Prostate gland (tissue), 2 donors: ENCODE measurements at regions not wholly inside any gene's neighbourhood (a gene's known extent, or its start where the extent isn't known, plus 50 kb on each side); places are given as distances from the start of the nearest gene placed in this dataset.

Experiments
- CTCF ChIP-seq, 4 experiments: fragments of 200-600 bp in 2 of 4; fragments of 450-650 bp in 2 of 4; sonication (generic) in 2 of 4; IDR thresholded peaks; 1 replicate in 3 of 4; 2 replicates in 1 of 4; pipeline ENCODE4 v1.5.1; 2016 to 2019; ENCODE audit warnings: antibody characterized with exemption in 4 of 4, mild to moderate bottlenecking in 2 of 4, moderate library complexity in 2 of 4
- POLR2A ChIP-seq: fragments of 450-650 bp; IDR thresholded peaks from one replicate; pipeline ENCODE4 v1.6.1; 2016; ENCODE audit warnings: antibody characterized with exemption, mild to moderate bottlenecking
- POLR2AphosphoS5 ChIP-seq: sonication (generic); formaldehyde crosslinking; IDR thresholded peaks from one replicate; pipeline ENCODE4 v1.6.1; 2017; ENCODE audit warnings: antibody characterized with exemption

DNA sequence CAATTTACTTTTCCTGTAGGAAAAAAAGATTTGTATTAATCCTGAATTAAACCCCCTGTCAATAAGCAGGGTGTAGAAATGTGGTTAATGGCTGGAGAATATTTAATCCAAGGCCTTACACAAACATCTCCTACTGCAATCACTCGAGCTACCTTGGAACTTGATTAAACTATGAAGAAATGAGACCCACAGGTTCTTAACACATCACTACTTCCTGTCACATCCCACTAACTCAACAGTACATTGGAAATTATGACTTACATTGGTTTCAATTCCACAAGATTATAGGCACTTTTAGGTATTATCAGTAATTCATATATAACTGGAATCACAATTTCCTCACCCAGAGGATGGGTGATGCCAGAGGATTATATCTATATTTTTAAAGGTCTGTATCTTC, 480.3 kb downstream of the MRPL39 start:
- TF ChIP-seq POLR2A, result no peak
- no peak for TF ChIP-seq CTCF (IDR thresholded peaks at IDR 0.05)
- TF ChIP-seq POLR2AphosphoS5, result no peak
